Smooth muscle cell (in vitro differentiated cells): ENCODE measurements at regions not wholly inside any gene's neighbourhood (a gene's known extent, or its start where the extent isn't known, plus 50 kb on each side); places are given as distances from the start of the nearest gene placed in this dataset.

Experiments used
- DNase-seq: peaks from one replicate; lab custom pipeline; 2025; ENCODE audit not compliant: unreplicated experiment; lab: John Stamatoyannopoulos, UW
- H2AFZ ChIP-seq: fragments of 200-600 bp; sonication (generic); 2 replicates; pipeline ENCODE4 v1.6.0; 2016; ENCODE audit warnings: antibody characterized with exemption, low read depth, mild to moderate bottlenecking
- H3F3A ChIP-seq: fragments of 200-600 bp; sonication (generic); 2 replicates; pipeline ENCODE4 v1.6.0; 2017; ENCODE audit warnings: antibody characterized with exemption, low read depth
- H3K27ac ChIP-seq: fragments of 200-600 bp; sonication (generic); 2 replicates; pipeline ENCODE4 v1.5.1; 2016; ENCODE audit warnings: low read depth, mild to moderate bottlenecking
- H3K27me3 ChIP-seq: fragments of 200-600 bp; sonication (generic); 2 replicates; pipeline ENCODE4 v1.6.1; 2016; ENCODE audit warnings: low read depth, mild to moderate bottlenecking
- H3K36me3 ChIP-seq: fragments of 200-600 bp; sonication (generic); 2 replicates; pipeline ENCODE4 v1.5.1; 2016; ENCODE audit warnings: low read depth
- H3K4me1 ChIP-seq: fragments of 200-600 bp; sonication (generic); 2 replicates; pipeline ENCODE4 v1.5.1; 2016; ENCODE audit warnings: low read depth
- H3K4me2 ChIP-seq: fragments of 200-600 bp; sonication (generic); 2 replicates; pipeline ENCODE4 v1.6.0; 2016; ENCODE audit warnings: mild to moderate bottlenecking
- H3K4me3 ChIP-seq: fragments of 200-600 bp; sonication (generic); 2 replicates; pipeline ENCODE4 v1.5.1; 2016; ENCODE audit warnings: mild to moderate bottlenecking
- H3K79me2 ChIP-seq: fragments of 200-600 bp; sonication (generic); 2 replicates; pipeline ENCODE4 v1.6.0; 2016; ENCODE audit warnings: low read depth, mild to moderate bottlenecking
- H3K9ac ChIP-seq: fragments of 200-600 bp; sonication (generic); 2 replicates; pipeline ENCODE4 v1.6.0; 2016; ENCODE audit warnings: low read depth
- H3K9me3 ChIP-seq: fragments of 200-600 bp; sonication (generic); replicated peaks from 2 replicates; pipeline ENCODE4 v1.5.1; 2016; ENCODE audit warnings: low read depth
- H4K20me1 ChIP-seq: fragments of 200-600 bp; sonication (generic); 2 replicates; pipeline ENCODE4 v1.6.0; 2016; ENCODE audit warnings: low read depth
- WGBS: methylation state at CpG from one replicate; pipeline ENCODE4 v1.1.7; 2016; ENCODE audit warnings: low lambda C conversion rate; 5-methylcytosine and 5-hydroxymethylcytosine counted together
- TF ChIP-seq, protein P1 (sequence below): fragments of 200-600 bp; sonication (generic); IDR thresholded peaks from 2 replicates; pipeline ENCODE4 v1.5.1; 2017; ENCODE audit warnings: borderline replicate concordance, mild to moderate bottlenecking, antibody characterized with exemption; ENCODE audit not compliant: insufficient read depth, poor library complexity, severe bottlenecking

DNA sequence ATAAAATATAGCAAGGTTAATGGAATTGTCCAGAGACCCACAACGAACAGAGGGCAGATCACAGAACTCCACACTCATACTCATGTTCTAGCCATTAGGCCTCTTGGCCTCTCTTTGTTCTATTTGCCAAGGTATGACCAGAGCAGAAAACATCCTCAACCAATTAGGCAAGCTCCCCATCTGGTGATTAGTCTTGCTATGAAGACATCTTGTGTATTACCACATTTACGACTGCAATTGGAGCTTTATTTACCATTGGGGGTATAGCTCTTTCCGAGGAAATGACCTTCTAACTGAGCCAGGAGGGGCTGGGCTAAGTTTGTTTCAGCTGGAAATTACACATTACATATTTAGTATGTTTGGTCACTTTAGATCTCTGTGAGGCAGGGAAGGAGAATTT lies 593.9 kb downstream of the CD109 start:
- no peaks in the 10 kb centered on the region for H4K20me1 ChIP-seq
- TF ChIP-seq, protein P1, sequence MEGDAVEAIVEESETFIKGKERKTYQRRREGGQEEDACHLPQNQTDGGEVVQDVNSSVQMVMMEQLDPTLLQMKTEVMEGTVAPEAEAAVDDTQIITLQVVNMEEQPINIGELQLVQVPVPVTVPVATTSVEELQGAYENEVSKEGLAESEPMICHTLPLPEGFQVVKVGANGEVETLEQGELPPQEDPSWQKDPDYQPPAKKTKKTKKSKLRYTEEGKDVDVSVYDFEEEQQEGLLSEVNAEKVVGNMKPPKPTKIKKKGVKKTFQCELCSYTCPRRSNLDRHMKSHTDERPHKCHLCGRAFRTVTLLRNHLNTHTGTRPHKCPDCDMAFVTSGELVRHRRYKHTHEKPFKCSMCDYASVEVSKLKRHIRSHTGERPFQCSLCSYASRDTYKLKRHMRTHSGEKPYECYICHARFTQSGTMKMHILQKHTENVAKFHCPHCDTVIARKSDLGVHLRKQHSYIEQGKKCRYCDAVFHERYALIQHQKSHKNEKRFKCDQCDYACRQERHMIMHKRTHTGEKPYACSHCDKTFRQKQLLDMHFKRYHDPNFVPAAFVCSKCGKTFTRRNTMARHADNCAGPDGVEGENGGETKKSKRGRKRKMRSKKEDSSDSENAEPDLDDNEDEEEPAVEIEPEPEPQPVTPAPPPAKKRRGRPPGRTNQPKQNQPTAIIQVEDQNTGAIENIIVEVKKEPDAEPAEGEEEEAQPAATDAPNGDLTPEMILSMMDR, result no peak
- H2AFZ ChIP-seq, result no peak overlapping the region
- no peaks in the 10 kb centered on the region for H3K4me1 ChIP-seq
- H3K36me3 ChIP-seq, result no peaks in the 10 kb centered on the region
- no peaks in the 10 kb centered on the region for H3F3A ChIP-seq
- no peak overlapping the region for H3K27ac ChIP-seq
- no peak for DNase-seq
- WGBS, result 85% methylated on average over 3 of the region's 3 CpGs
- no peak overlapping the region for H3K9ac ChIP-seq
- no peaks in the 10 kb centered on the region for H3K27me3 ChIP-seq
- no peak overlapping the region for H3K4me3 ChIP-seq
- no peaks in the 10 kb centered on the region for H3K9me3 ChIP-seq
- H3K79me2 ChIP-seq, result no peaks in the 10 kb centered on the region
- no peak overlapping the region for H3K4me2 ChIP-seq

DNA sequence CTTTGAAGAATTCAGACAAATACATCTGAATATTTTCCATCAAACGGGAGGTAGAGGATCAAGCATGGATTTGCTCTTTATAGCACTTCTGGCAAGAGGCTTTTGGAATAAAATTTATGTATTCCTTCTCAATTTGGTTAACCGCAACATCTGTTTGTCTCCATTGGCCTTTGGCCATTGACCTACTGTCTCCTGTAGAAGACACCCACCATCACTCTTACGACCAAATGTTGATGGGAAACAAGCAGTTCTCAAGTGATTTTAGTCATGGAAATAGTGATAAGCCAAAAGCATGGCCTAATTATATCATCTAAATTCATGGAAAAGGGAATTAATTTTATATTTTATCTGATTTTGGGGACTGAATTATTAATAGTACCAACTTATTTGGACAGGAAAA lies 591.9 kb downstream of the CD109 start:
- Histone ChIP-seq H3F3A (no peaks in the 10 kb centered on the region), H3K79me2 (no peaks in the 10 kb centered on the region), H3K4me2 (no peak overlapping the region), H3K9ac (no peak overlapping the region), H3K27ac (no peak overlapping the region), H3K4me1 (no peaks in the 10 kb centered on the region), H3K27me3 (no peaks in the 10 kb centered on the region), H3K4me3 (no peak overlapping the region), H4K20me1 (no peaks in the 10 kb centered on the region), H2AFZ (no peak overlapping the region), H3K9me3 (no peaks in the 10 kb centered on the region), H3K36me3 (no peaks in the 10 kb centered on the region)
- no peak for DNase-seq
- 94% methylated on average over 3 of the region's 3 CpGs for WGBS
- TF ChIP-seq, protein P1, result no peak

DNA sequence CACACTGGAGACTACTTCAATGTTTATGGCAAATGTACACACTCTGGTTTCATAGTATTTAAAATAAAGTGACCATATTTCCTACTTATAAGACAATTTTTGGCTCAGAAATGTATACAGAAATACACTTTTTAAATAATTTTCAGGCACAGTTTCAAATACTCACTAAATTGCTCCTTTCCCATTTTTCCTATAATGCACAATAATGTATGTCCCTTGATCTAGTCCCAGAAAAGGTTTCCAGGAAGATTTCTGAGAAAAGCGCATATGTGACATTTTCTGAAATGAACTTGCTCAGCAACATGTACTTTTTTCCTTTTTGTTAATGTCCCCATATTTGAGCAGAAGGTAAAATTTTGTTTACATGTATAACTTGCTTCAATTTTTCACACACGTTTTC lies 591.4 kb downstream of the CD109 start:
- Histone ChIP-seq H3K4me3 (no peak overlapping the region), H4K20me1 (no peaks in the 10 kb centered on the region), H3K4me2 (no peak overlapping the region), H3K9me3 (no peaks in the 10 kb centered on the region), H3K27ac (no peak overlapping the region), H2AFZ (no peak overlapping the region), H3K79me2 (no peaks in the 10 kb centered on the region), H3K9ac (no peak overlapping the region), H3K4me1 (no peaks in the 10 kb centered on the region), H3F3A (no peaks in the 10 kb centered on the region), H3K27me3 (no peaks in the 10 kb centered on the region), H3K36me3 (no peaks in the 10 kb centered on the region)
- no peak for DNase-seq
- TF ChIP-seq, protein P1, result no peak
- WGBS, result 81% methylated on average over 2 of the region's 2 CpGs

DNA sequence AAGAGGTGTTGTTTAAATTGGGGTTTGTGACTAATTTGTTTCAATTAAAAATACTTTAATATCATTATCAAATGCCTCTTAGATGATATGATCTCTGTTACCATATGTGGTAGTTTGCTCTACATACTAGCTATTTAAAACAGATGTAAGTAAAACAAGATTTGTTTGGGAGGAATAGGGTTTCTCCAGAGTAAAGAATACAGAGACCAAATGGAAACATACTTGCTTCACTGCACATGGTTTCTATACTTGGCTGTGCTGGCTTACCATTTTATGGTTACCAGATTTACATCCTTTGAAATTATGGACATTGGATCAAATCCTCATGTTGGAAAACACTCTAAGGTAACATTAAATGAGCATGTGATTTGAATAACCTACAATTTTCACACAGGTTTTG lies 588.3 kb downstream of the CD109 start:
- H3K9me3 ChIP-seq, result no peaks in the 10 kb centered on the region
- H3K27ac ChIP-seq, result no peak overlapping the region
- H3K27me3 ChIP-seq, result no peaks in the 10 kb centered on the region
- no peaks in the 10 kb centered on the region for H4K20me1 ChIP-seq
- TF ChIP-seq, protein P1, result no peak
- no peak overlapping the region for H3K4me3 ChIP-seq
- no peaks in the 10 kb centered on the region for H3F3A ChIP-seq
- H3K79me2 ChIP-seq, result no peaks in the 10 kb centered on the region
- H3K4me1 ChIP-seq, result no peaks in the 10 kb centered on the region
- no peak overlapping the region for H3K9ac ChIP-seq
- H3K36me3 ChIP-seq, result no peaks in the 10 kb centered on the region
- no peak overlapping the region for H3K4me2 ChIP-seq
- H2AFZ ChIP-seq, result no peak overlapping the region
- DNase-seq, result no peak
